Gastroesophageal sphincter (tissue), 4 donors: ENCODE measurements at regions not wholly inside any gene's neighbourhood (a gene's known extent, or its start where the extent isn't known, plus 50 kb on each side); places are given as distances from the start of the nearest gene placed in this dataset.

Experiments
- ATAC-seq: fragments of 150-250 bp; one replicate; pipeline ENCODE4 v1.9.1; 2016; ENCODE audit warnings: mild to moderate bottlenecking, moderate library complexity
- H3K27ac ChIP-seq, 4 donors: fragments of 200-600 bp; sonication (generic) in 3 of 4; 1 replicate in 3 of 4; 2 replicates in 1 of 4; pipeline ENCODE4 v1.5.1; 2016 to 2019
- H3K27me3 ChIP-seq: fragments of 200-600 bp; sonication (generic); one replicate; pipeline ENCODE4 v1.5.1; 2019
- H3K36me3 ChIP-seq, 2 donors: fragments of 200-600 bp; sonication (generic); one replicate each; pipeline ENCODE4 v1.5.1; 2019; ENCODE audit warnings: control low read depth in 1 of 2
- H3K4me1 ChIP-seq, 3 donors: fragments of 200-600 bp; sonication (generic); 1 replicate in 2 of 3; 2 replicates in 1 of 3; pipeline ENCODE4 v1.5.1; 2016 to 2019; ENCODE audit warnings: control low read depth in 2 of 3
- H3K4me3 ChIP-seq, 2 donors: fragments of 200-600 bp; sonication (generic); one replicate each; pipeline ENCODE4 v1.5.1; 2019; ENCODE audit warnings: mild to moderate bottlenecking in 1 of 2, moderate library complexity in 1 of 2
- H3K9me3 ChIP-seq, 3 donors: fragments of 200-600 bp; sonication (generic); one replicate each; pipeline ENCODE4 v1.5.1; 2017 to 2019; ENCODE audit warnings: control low read depth in 2 of 3
- CTCF ChIP-seq, 4 experiments: fragments of 200-600 bp in 2 of 4; fragments of 450-650 bp in 2 of 4; sonication (generic) in 1 of 4; IDR thresholded peaks; one replicate each; pipeline ENCODE4 v1.5.1; 2017 to 2019; ENCODE audit warnings: antibody characterized with exemption in 4 of 4, mild to moderate bottlenecking in 2 of 4, moderate library complexity in 2 of 4
- EP300 ChIP-seq: sonication (generic); formaldehyde crosslinking; IDR thresholded peaks from one replicate; pipeline ENCODE4 v1.6.1; 2017; ENCODE audit warnings: antibody characterized with exemption, mild to moderate bottlenecking
- POLR2A ChIP-seq, 2 donors: fragments of 450-650 bp; IDR thresholded peaks; one replicate each; pipeline ENCODE4 v1.6.1; 2017; ENCODE audit warnings: antibody characterized with exemption in 2 of 2, mild to moderate bottlenecking in 2 of 2, moderate library complexity in 1 of 2
- POLR2AphosphoS5 ChIP-seq: sonication (generic); formaldehyde crosslinking; IDR thresholded peaks from one replicate; pipeline ENCODE4 v1.6.1; 2017; ENCODE audit warnings: antibody characterized with exemption
- WGBS, 2 donors: methylation state at CpG; one replicate each; pipeline ENCODE4 v1.1.5; 2018; ENCODE audit warnings: low coverage in 1 of 2; 5-methylcytosine and 5-hydroxymethylcytosine counted together

GRCh38 chr4:34723605-34724004, 1520.7 kb downstream of the ARAP2 start:
- ATAC-seq: no peak
- Histone ChIP-seq H3K9me3 (no peaks in the 10 kb centered on the region), H3K27ac (no peak overlapping the region), H3K27me3 (no peaks in the 10 kb centered on the region), H3K4me1 (no peaks in the 10 kb centered on the region), H3K36me3 (no peaks in the 10 kb centered on the region), H3K4me3 (no peak overlapping the region)
- TF ChIP-seq CTCF (IDR thresholded peaks at IDR 0.05) (no peak), EP300 (no peak), POLR2A (IDR thresholded peaks at IDR 0.05) (no peak), POLR2AphosphoS5 (no peak)
- WGBS, 2 donors: 29 to 44% methylated on average over 1 of the region's 1 CpG

GRCh38 chr4:34724491-34724890, 1519.8 kb downstream of the ARAP2 start:
- ATAC-seq: no peak
- no peaks in the 10 kb centered on the region for H3K9me3 ChIP-seq
- TF ChIP-seq POLR2A (IDR thresholded peaks at IDR 0.05) (no peak), POLR2AphosphoS5 (no peak), CTCF (IDR thresholded peaks at IDR 0.05) (no peak), EP300 (no peak)
- 56 to 75% methylated on average over 1 of the region's 1 CpG for WGBS, 2 donors
- no peaks in the 10 kb centered on the region for H3K4me1 ChIP-seq
- H3K27ac ChIP-seq: no peak overlapping the region
- no peak overlapping the region for H3K4me3 ChIP-seq
- no peaks in the 10 kb centered on the region for H3K36me3 ChIP-seq
- no peaks in the 10 kb centered on the region for H3K27me3 ChIP-seq

- no peaks in the 10 kb centered on the region for H3K36me3 ChIP-seq
- no peak overlapping the region for H3K27ac ChIP-seq
- H3K4me3 ChIP-seq: no peak overlapping the region
- ATAC-seq: no peak
- TF ChIP-seq POLR2AphosphoS5: no peak
- TF ChIP-seq CTCF (IDR thresholded peaks at IDR 0.05): no peak
- no peak for TF ChIP-seq POLR2A (IDR thresholded peaks at IDR 0.05)
- TF ChIP-seq EP300: no peak
- H3K4me1 ChIP-seq: no peaks in the 10 kb centered on the region
- H3K27me3 ChIP-seq: no peaks in the 10 kb centered on the region
- H3K9me3 ChIP-seq: no peaks in the 10 kb centered on the region
These were observed 1513.2 kb downstream of the ARAP2 start for GRCh38 chr4:34731070-34731469.

- Histone ChIP-seq H3K27me3 (no peaks in the 10 kb centered on the region), H3K4me1 (no peaks in the 10 kb centered on the region), H3K9me3 (no peaks in the 10 kb centered on the region), H3K36me3 (no peaks in the 10 kb centered on the region), H3K27ac (no peak overlapping the region), H3K4me3 (no peak overlapping the region)
- WGBS, 2 donors: 44 to 51% methylated on average over 2 of the region's 2 CpGs
- ATAC-seq: no peak
- TF ChIP-seq POLR2A (IDR thresholded peaks at IDR 0.05) (no peak), POLR2AphosphoS5 (no peak), CTCF (IDR thresholded peaks at IDR 0.05) (no peak), EP300 (no peak)
These were observed 1512.0 kb downstream of the ARAP2 start for GRCh38 chr4:34732176-34732950.

GRCh38 chr4:34733185-34733941, 1511.0 kb downstream of the ARAP2 start:
- ATAC-seq: no peak
- TF ChIP-seq POLR2A (IDR thresholded peaks at IDR 0.05): no peak
- no peak for TF ChIP-seq POLR2AphosphoS5
- TF ChIP-seq CTCF (IDR thresholded peaks at IDR 0.05): no peak
- TF ChIP-seq EP300: no peak
- 72 to 82% methylated on average over 7 to 10 of the region's 10 CpGs for WGBS, 2 donors
- Histone ChIP-seq H3K4me1 (no peaks in the 10 kb centered on the region), H3K4me3 (no peak overlapping the region), H3K9me3 (no peaks in the 10 kb centered on the region), H3K27me3 (no peaks in the 10 kb centered on the region), H3K27ac (no peak overlapping the region), H3K36me3 (no peaks in the 10 kb centered on the region)
